ENCODE measurements at regions not wholly inside any gene's neighbourhood (a gene's known extent, or its start where the extent isn't known, plus 50 kb on each side); places are given as distances from the start of the nearest gene placed in this dataset.

DNA sequence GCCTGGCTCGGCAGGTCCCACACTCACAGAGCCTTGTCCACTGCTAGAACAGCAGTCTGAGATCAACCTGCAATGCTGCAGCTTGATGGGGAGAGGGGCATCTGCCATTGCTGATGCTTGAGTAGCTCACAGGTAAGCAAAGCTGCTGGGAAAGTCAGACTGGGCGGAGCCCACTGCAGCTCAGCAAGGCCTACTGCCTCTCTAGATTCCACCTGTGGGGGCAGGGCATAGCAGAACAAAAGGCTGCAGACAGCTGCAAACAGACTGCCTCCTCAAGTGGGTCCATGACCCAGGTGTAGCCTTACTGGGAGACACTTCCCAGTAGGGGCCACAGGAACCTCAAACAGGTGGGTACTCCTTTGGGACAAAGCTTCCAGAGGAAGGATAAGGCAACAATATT is 110.6 kb upstream of the ADAMTS3 start:
- H3K27ac ChIP-seq (ENCODE audit: insufficient read depth, low read length) = no peak overlapping the region
- H3K9me3 ChIP-seq (ENCODE audit: control insufficient read depth, insufficient read depth, low read length) = no peaks in the 10 kb centered on the region
- H3K9ac ChIP-seq (ENCODE audit: low read depth, low read length) = no peak overlapping the region
- H2AFZ ChIP-seq (replicated peaks; ENCODE audit: low read length, poor library complexity) = no peak overlapping the region
- H2BK5ac ChIP-seq (ENCODE audit: low read depth, low read length, poor library complexity, severe bottlenecking) = no peak overlapping the region
- no peak overlapping the region for H2AK9ac ChIP-seq (replicated peaks; ENCODE audit: low read depth, low read length, poor library complexity)
- ChIA-PET POLR2A (ENCODE audit: unreplicated experiment) (no interaction called here), CTCF (no interaction called here)
- no peaks in the 10 kb centered on the region for H3K9me1 ChIP-seq (ENCODE audit: insufficient read depth, low read length)
- H2BK120ac ChIP-seq (ENCODE audit: low read depth, low read length) = no peak overlapping the region
- no peak overlapping the region for H2BK15ac ChIP-seq (ENCODE audit: low read depth, low read length)
- H3K23ac ChIP-seq (ENCODE audit: low read depth, low read length) = no peak overlapping the region
- intact Hi-C loops (cut with micrococcal nuclease) (no loop called here), dilution Hi-C loops (cut with HindIII; ENCODE audit: low sequenced_read_pairs, unreplicated experiment) (no loop called here), in situ Hi-C loops (cut with MboI; ENCODE audit: low sequenced_read_pairs) (no loop called here)
- H3K18ac ChIP-seq (ENCODE audit: low read depth, low read length) = no peak overlapping the region
- TF ChIP-seq POLR2A (IDR thresholded peaks at IDR 0.05; ENCODE audit: low read depth, low read length) = no peak
- TF ChIP-seq RCOR1 (IDR thresholded peaks at IDR 0.05; ENCODE audit: insufficient replicate concordance, low read length) = no peak
- TF ChIP-seq RFX5 (IDR thresholded peaks at IDR 0.05; ENCODE audit: low read depth, low read length) = no peak
- no peak for TF ChIP-seq MAZ (IDR thresholded peaks at IDR 0.05; ENCODE audit: borderline replicate concordance, low read depth, low read length)
- no peak for TF ChIP-seq CHD1 (IDR thresholded peaks at IDR 0.05; ENCODE audit: low read depth, low read length)
- TF ChIP-seq CTCF (conservative IDR thresholded peaks at IDR 0.05; ENCODE audit: low read depth, low read length) = no peak
- TF ChIP-seq FOS (IDR thresholded peaks at IDR 0.05; ENCODE audit: low read depth, low read length) = no peak
- no peak for TF ChIP-seq MXI1 (IDR thresholded peaks at IDR 0.05; ENCODE audit: borderline replicate concordance, low read depth, low read length)
- TF ChIP-seq ELK1 (IDR thresholded peaks at IDR 0.05; ENCODE audit: borderline replicate concordance, low read depth, low read length) = no peak
- no peak for TF ChIP-seq RAD21 (IDR thresholded peaks at IDR 0.05; ENCODE audit: low read length)
- no peak for TF ChIP-seq CEBPB (IDR thresholded peaks at IDR 0.05; ENCODE audit: low read depth, low read length)
- ATAC-seq (ENCODE audit: low read depth) (no peak), DNase-seq (no peak)
- H4K91ac ChIP-seq (ENCODE audit: insufficient read depth, low read depth, low read length) = no peak overlapping the region
- no peaks in the 10 kb centered on the region for H3K4me1 ChIP-seq (ENCODE audit: control insufficient read depth, insufficient read depth, low read length)
- H3K79me1 ChIP-seq (ENCODE audit: low read depth in 1 of 2, low read length in 2 of 2) = no peaks in the 10 kb centered on the region
- no peak overlapping the region for H2BK20ac ChIP-seq (ENCODE audit: low read depth, low read length)
- no peak overlapping the region for H4K8ac ChIP-seq (ENCODE audit: low read depth in 2 of 2, low read length in 2 of 2)
- no peak overlapping the region for H3K14ac ChIP-seq (replicated peaks; ENCODE audit: low read depth, low read length)
- H3K56ac ChIP-seq (ENCODE audit: extremely low read depth, insufficient read depth, low read length) = no peak overlapping the region
- no peaks in the 10 kb centered on the region for H4K20me1 ChIP-seq (ENCODE audit: insufficient read depth, low read length)
- no peak overlapping the region for H3K4ac ChIP-seq (ENCODE audit: low read depth, low read length)
- no peaks in the 10 kb centered on the region for H3K27me3 ChIP-seq (ENCODE audit: control insufficient read depth, insufficient read depth, low read length)
- no peak overlapping the region for H4K5ac ChIP-seq (ENCODE audit: low read depth, low read length)
- H2AK5ac ChIP-seq (ENCODE audit: low read depth, low read length) = no peak overlapping the region
- no peak overlapping the region for H3K4me3 ChIP-seq (ENCODE audit: insufficient read depth, low read depth, low read length)
- H3K4me2 ChIP-seq (ENCODE audit: low read depth, low read length) = no peak overlapping the region
- BruUV-seq (replicated peaks) = no TSS peak
- WGBS, 2 experiments (ENCODE audit: extremely low coverage in 2 of 2, insufficient read length in 1 of 2) = 0% methylated on average over 1 of the region's 2 CpGs; no CpG with 5 or more reads in 1 of the 2 experiments
- no peaks in the 10 kb centered on the region for H3K36me3 ChIP-seq (ENCODE audit: control insufficient read depth, insufficient read depth, low read length)

Measured in IMR-90 (cell line).